ENCODE measurements at regions not wholly inside any gene's neighbourhood (a gene's known extent, or its start where the extent isn't known, plus 50 kb on each side); places are given as distances from the start of the nearest gene placed in this dataset.

DNA sequence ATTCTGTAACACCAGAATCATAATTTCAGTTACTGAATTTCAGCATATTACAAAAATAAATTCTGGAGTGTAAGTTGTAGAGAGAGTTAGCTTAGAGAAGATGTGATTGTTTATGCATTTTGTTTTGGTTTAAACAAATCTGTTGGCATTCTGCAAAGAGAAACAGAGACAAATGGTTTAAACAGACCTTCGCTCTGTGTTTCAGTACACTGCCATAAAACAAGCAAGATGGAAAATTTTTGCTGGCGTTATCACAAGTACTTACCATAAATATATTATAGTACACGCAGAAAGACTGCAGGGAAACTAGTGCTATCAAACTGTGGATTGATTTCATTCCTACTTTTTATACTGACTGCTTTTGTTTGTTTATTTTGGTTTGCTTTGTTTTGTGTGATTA lies 850.3 kb upstream of the FOXG1 start:
- Histone ChIP-seq H3K27me3 (ENCODE audit: control insufficient read depth, insufficient read depth, low read length) (no peaks in the 10 kb centered on the region), H3K4me3 (ENCODE audit: low read depth, low read length) (no peak overlapping the region), H3K9me3 (ENCODE audit: control insufficient read depth, insufficient read depth, low read length) (peaks cover 7% of the 10 kb centered on the region; the same call in 1 of the 2 replicates), H3K27ac (ENCODE audit: low read depth, low read length) (no peak overlapping the region)
- ChIA-PET CTCF (no interaction called here), POLR2A (no interaction called here)
- TF ChIP-seq, protein P1, sequence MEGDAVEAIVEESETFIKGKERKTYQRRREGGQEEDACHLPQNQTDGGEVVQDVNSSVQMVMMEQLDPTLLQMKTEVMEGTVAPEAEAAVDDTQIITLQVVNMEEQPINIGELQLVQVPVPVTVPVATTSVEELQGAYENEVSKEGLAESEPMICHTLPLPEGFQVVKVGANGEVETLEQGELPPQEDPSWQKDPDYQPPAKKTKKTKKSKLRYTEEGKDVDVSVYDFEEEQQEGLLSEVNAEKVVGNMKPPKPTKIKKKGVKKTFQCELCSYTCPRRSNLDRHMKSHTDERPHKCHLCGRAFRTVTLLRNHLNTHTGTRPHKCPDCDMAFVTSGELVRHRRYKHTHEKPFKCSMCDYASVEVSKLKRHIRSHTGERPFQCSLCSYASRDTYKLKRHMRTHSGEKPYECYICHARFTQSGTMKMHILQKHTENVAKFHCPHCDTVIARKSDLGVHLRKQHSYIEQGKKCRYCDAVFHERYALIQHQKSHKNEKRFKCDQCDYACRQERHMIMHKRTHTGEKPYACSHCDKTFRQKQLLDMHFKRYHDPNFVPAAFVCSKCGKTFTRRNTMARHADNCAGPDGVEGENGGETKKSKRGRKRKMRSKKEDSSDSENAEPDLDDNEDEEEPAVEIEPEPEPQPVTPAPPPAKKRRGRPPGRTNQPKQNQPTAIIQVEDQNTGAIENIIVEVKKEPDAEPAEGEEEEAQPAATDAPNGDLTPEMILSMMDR (IDR thresholded peaks at IDR 0.05; ENCODE audit: low read depth, low read length) = no peak
- no peak for DNase-seq (ENCODE audit: low read depth, low spot score)

DNA sequence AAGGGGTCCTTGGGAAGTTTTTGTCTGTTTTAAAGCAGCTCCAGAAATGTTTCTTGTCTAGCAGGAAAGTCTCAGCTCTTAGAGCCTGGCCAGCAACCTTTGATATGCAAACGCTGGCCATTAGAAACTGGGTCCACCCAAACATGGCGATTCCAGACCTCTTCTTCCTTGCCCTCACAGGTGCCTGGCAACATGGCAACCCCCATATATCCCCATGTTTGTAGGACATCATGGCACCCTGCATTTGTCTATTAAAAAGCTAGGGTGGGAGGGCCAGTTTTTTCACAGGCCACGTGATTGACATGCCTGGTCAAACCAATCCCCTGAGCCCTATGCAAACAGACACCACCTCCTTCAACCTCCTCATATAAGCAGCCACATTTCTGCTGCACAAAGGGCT lies 848.7 kb upstream of the FOXG1 start:
- ChIA-PET POLR2A (no interaction called here), CTCF (no interaction called here)
- TF ChIP-seq, protein P1 (IDR thresholded peaks at IDR 0.05; ENCODE audit: low read depth, low read length) = no peak
- H3K4me3 ChIP-seq (ENCODE audit: low read depth, low read length) = no peak overlapping the region
- H3K27ac ChIP-seq (ENCODE audit: low read depth, low read length) = no peak overlapping the region
- no peaks in the 10 kb centered on the region for H3K27me3 ChIP-seq (ENCODE audit: control insufficient read depth, insufficient read depth, low read length)
- DNase-seq (ENCODE audit: low read depth, low spot score) = no peak
- peaks cover 7% of the 10 kb centered on the region; the same call in 1 of the 2 replicates for H3K9me3 ChIP-seq (ENCODE audit: control insufficient read depth, insufficient read depth, low read length)

DNA sequence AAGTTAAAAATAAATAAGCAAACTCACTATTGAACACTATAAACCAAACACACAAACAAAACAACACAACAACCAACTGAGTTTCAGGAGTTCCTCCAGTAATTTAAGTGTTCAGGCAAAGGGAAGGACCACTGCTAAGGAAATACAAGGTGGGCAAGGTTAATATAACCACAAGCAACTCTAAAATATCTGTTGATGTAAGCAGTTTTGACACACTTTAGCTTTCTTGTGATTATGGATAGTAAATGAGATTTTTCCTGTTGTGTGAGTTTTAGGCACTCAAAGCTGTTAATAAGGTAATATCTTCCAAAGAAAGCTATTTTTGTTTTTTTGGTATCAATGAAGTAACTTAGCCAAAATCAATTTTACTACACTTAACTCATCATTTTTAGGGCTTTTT lies 839.1 kb upstream of the FOXG1 start:
- TF ChIP-seq, protein P1 (IDR thresholded peaks at IDR 0.05; ENCODE audit: low read depth, low read length) = no peak
- Histone ChIP-seq H3K4me3 (ENCODE audit: low read depth, low read length) (no peak overlapping the region), H3K27ac (ENCODE audit: low read depth, low read length) (no peak overlapping the region), H3K27me3 (ENCODE audit: control insufficient read depth, insufficient read depth, low read length) (no peaks in the 10 kb centered on the region), H3K9me3 (ENCODE audit: control insufficient read depth, insufficient read depth, low read length) (peaks cover 2% of the 10 kb centered on the region; the same call in 1 of the 2 replicates)
- ChIA-PET CTCF (no interaction called here), POLR2A (no interaction called here)
- DNase-seq (ENCODE audit: low read depth, low spot score) = no peak

DNA sequence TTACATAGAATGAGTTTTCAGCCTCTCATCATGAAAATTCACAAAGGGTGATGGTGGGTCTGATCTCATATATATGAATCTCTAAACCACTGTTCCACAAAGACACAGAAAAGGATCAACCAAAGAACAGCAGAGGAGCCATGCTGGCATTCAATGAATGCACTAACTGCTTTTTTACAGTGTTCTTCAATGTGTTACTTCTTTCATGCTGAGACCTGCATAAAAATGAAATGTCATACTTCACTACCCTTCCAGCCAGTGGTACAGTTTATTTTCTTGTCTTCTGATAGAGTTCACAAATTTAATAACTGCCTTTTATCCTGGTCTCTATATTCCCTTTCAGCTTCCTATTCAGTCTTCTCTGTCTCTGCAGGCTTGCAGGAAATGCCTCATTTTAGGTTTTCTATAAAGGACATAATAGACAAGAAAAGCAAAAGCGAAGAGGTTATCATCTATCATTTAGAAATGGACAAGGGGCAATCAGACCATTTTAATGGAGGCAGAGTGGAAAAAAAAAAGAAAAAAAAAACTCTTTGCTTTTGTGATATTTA lies 836.7 kb upstream of the FOXG1 start:
- Histone ChIP-seq H3K9me3 (ENCODE audit: control insufficient read depth, insufficient read depth, low read length) (peaks cover 3% of the 10 kb centered on the region; the same call in 1 of the 2 replicates), H3K27ac (ENCODE audit: low read depth, low read length) (no peak overlapping the region), H3K4me3 (ENCODE audit: low read depth, low read length) (no peak overlapping the region), H3K27me3 (ENCODE audit: control insufficient read depth, insufficient read depth, low read length) (no peaks in the 10 kb centered on the region)
- CTCF ChIA-PET = no interaction called here
- POLR2A ChIA-PET = no interaction called here
- TF ChIP-seq, protein P1 (IDR thresholded peaks at IDR 0.05; ENCODE audit: low read depth, low read length) = no peak
- DNase-seq (ENCODE audit: low read depth, low spot score) = no peak

DNA sequence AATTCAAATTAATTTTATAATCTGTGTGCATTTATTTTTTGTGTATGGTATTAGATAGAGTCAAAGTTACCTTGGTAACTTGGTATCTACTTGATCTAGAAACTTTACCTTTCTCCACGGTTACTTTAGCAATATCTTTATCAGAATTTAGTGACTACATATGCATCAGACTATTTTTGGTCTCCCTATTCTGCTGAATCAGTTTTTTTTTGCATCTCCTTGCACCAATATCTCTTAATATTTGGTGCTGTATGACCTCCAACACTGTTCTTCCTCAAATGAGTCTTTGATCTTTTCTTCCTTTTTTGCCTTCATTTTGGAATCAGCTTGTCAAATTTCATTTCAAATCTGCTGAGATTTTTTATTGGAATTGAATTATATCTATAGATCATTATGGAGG lies 828.2 kb upstream of the FOXG1 start:
- no peaks in the 10 kb centered on the region for H3K27me3 ChIP-seq (ENCODE audit: control insufficient read depth, insufficient read depth, low read length)
- peaks cover 11% of the 10 kb centered on the region for H3K9me3 ChIP-seq (ENCODE audit: control insufficient read depth, insufficient read depth, low read length)
- DNase-seq (ENCODE audit: low read depth, low spot score) = no peak
- H3K27ac ChIP-seq (ENCODE audit: low read depth, low read length) = no peak overlapping the region
- ChIA-PET CTCF (no interaction called here), POLR2A (no interaction called here)
- H3K4me3 ChIP-seq (ENCODE audit: low read depth, low read length) = no peak overlapping the region
- TF ChIP-seq, protein P1 (IDR thresholded peaks at IDR 0.05; ENCODE audit: low read depth, low read length) = no peak
